ENCODE measurements at regions not wholly inside any gene's neighbourhood (a gene's known extent, or its start where the extent isn't known, plus 50 kb on each side); places are given as distances from the start of the nearest gene placed in this dataset.

DNA sequence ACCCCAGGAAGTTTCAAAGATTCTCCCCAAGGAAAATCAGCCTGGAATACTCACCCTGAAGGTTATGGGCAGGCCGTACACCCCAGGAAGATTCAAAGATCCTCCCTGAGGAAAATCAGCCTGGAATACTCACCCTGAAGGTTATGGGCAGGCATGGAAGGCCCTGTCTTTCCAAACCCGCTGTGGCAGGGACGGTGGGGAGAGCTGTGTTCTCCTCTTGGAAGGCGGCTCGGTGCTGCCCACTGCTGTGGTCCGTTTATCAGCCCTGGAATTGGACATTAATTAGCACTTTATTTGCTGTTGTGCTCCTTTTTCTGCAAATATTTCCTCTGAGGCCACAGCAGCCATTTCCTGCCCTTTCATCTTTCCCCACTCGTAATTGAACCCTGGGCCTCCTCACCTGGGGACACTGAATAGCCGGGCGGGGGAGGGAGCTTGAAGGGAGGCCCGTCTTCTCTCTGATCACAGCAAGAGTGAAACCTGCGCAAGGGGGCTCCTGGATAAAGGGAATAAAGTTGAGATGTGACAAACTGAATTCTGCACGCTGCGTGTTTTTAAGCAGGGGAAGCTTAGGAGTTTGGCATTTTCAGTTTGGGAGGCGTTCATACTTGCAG, 308.7 kb upstream of the SALL3 start:
- Histone ChIP-seq H3K9ac (ENCODE audit: control insufficient read depth, extremely low read depth, insufficient read depth, low read length) (no peak overlapping the region), H3K4me3 (ENCODE audit: control insufficient read depth in 2 of 3, extremely low read depth in 1 of 3, insufficient read depth in 2 of 3, low read depth in 1 of 3, low read length in 3 of 3) (no peak overlapping the region), H3K4me1 (ENCODE audit: control insufficient read depth, extremely low read depth, insufficient read depth, low read length) (no peaks in the 10 kb centered on the region), H3K9me3 (ENCODE audit: control insufficient read depth, low read depth, low read length) (peaks cover 12% of the 10 kb centered on the region), H3K79me2 (ENCODE audit: control insufficient read depth, insufficient read depth, low read length) (no peaks in the 10 kb centered on the region), H4K20me1 (ENCODE audit: control insufficient read depth, extremely low read depth, insufficient read depth, low read length) (no peaks in the 10 kb centered on the region), H3K9me1 (ENCODE audit: control insufficient read depth, extremely low read depth, insufficient read depth, low read length) (no peaks in the 10 kb centered on the region), H3K27ac (ENCODE audit: control insufficient read depth, insufficient read depth, low read length) (no peak overlapping the region), H3K36me3 (ENCODE audit: control insufficient read depth in 2 of 2, extremely low read depth in 1 of 2, insufficient read depth in 2 of 2, low read length in 2 of 2) (no peaks in the 10 kb centered on the region), H2AFZ (ENCODE audit: control insufficient read depth, low read length) (no peak overlapping the region), H3K27me3 (ENCODE audit: control insufficient read depth, extremely low read depth, insufficient read depth, low read length) (no peaks in the 10 kb centered on the region), H3K4me2 (ENCODE audit: control insufficient read depth, extremely low read depth, insufficient read depth, low read depth, low read length) (no peak overlapping the region)
- TF ChIP-seq EZH2 (IDR thresholded peaks at IDR 0.05; ENCODE audit: low read length): no peak
- TF ChIP-seq, protein P1, sequence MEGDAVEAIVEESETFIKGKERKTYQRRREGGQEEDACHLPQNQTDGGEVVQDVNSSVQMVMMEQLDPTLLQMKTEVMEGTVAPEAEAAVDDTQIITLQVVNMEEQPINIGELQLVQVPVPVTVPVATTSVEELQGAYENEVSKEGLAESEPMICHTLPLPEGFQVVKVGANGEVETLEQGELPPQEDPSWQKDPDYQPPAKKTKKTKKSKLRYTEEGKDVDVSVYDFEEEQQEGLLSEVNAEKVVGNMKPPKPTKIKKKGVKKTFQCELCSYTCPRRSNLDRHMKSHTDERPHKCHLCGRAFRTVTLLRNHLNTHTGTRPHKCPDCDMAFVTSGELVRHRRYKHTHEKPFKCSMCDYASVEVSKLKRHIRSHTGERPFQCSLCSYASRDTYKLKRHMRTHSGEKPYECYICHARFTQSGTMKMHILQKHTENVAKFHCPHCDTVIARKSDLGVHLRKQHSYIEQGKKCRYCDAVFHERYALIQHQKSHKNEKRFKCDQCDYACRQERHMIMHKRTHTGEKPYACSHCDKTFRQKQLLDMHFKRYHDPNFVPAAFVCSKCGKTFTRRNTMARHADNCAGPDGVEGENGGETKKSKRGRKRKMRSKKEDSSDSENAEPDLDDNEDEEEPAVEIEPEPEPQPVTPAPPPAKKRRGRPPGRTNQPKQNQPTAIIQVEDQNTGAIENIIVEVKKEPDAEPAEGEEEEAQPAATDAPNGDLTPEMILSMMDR (optimal IDR thresholded peaks at IDR 0.05 in 1 of 3, IDR thresholded peaks at IDR 0.05 in 1 of 3, conservative IDR thresholded peaks at IDR 0.05 in 1 of 3; ENCODE audit: extremely low read depth in 1 of 3, insufficient read depth in 2 of 3, low read length in 3 of 3): no peak
- dilution Hi-C loops (cut with MboI; ENCODE audit: extremely low pct_ligation_motif_present, low sequenced_read_pairs): no loop called here
- FAIRE-seq (no peak), DNase-seq (ENCODE audit: low read depth, low spot score) (no peak)

DNA sequence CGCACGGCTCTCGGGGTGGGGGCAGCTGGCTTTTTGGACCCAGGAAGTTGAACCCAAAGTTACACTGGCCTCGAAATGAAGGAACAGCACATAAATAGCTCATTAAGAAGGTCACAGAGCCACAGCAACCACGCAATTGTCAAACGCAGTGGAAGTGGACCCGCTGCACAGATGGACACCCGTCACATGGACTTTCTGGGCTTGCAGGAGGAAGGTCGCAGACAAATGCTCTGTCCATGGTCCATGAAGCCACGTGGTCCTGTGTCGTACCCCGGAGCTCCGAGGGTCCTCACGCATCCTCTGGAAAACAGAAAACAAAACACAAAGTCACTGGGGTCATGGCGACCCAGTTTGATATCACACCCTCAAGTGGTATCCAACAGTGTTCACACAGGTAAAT, 308.1 kb upstream of the SALL3 start:
- no peaks in the 10 kb centered on the region for H3K4me1 ChIP-seq (ENCODE audit: control insufficient read depth, extremely low read depth, insufficient read depth, low read length)
- TF ChIP-seq EZH2 (IDR thresholded peaks at IDR 0.05; ENCODE audit: low read length): no peak
- TF ChIP-seq, protein P1 (optimal IDR thresholded peaks at IDR 0.05 in 1 of 3, IDR thresholded peaks at IDR 0.05 in 1 of 3, conservative IDR thresholded peaks at IDR 0.05 in 1 of 3; ENCODE audit: extremely low read depth in 1 of 3, insufficient read depth in 2 of 3, low read length in 3 of 3): no peak
- no peaks in the 10 kb centered on the region for H3K79me2 ChIP-seq (ENCODE audit: control insufficient read depth, insufficient read depth, low read length)
- no peak overlapping the region for H3K27ac ChIP-seq (ENCODE audit: control insufficient read depth, insufficient read depth, low read length)
- no peak overlapping the region for H3K9ac ChIP-seq (ENCODE audit: control insufficient read depth, extremely low read depth, insufficient read depth, low read length)
- H3K4me2 ChIP-seq (ENCODE audit: control insufficient read depth, extremely low read depth, insufficient read depth, low read depth, low read length): no peak overlapping the region
- FAIRE-seq: no peak
- dilution Hi-C loops (cut with MboI; ENCODE audit: extremely low pct_ligation_motif_present, low sequenced_read_pairs): no loop called here
- H3K9me3 ChIP-seq (ENCODE audit: control insufficient read depth, low read depth, low read length): peaks cover 14% of the 10 kb centered on the region
- no peaks in the 10 kb centered on the region for H3K9me1 ChIP-seq (ENCODE audit: control insufficient read depth, extremely low read depth, insufficient read depth, low read length)
- H3K27me3 ChIP-seq (ENCODE audit: control insufficient read depth, extremely low read depth, insufficient read depth, low read length): no peaks in the 10 kb centered on the region
- H4K20me1 ChIP-seq (ENCODE audit: control insufficient read depth, extremely low read depth, insufficient read depth, low read length): no peaks in the 10 kb centered on the region
- H3K4me3 ChIP-seq (ENCODE audit: control insufficient read depth in 2 of 3, extremely low read depth in 1 of 3, insufficient read depth in 2 of 3, low read depth in 1 of 3, low read length in 3 of 3): no peak overlapping the region
- no peak for DNase-seq (ENCODE audit: low read depth, low spot score)
- H2AFZ ChIP-seq (ENCODE audit: control insufficient read depth, low read length): no peak overlapping the region
- no peaks in the 10 kb centered on the region for H3K36me3 ChIP-seq (ENCODE audit: control insufficient read depth in 2 of 2, extremely low read depth in 1 of 2, insufficient read depth in 2 of 2, low read length in 2 of 2)

Data from keratinocyte (primary cell).